GM23248 (cell line): ENCODE measurements at regions not wholly inside any gene's neighbourhood (a gene's known extent, or its start where the extent isn't known, plus 50 kb on each side); places are given as distances from the start of the nearest gene placed in this dataset.

ENCODE experiments used
- EZH2 ChIP-seq: fragments of 200-600 bp; sonication (generic); IDR thresholded peaks from 2 replicates; pipeline ENCODE4 v1.6.1; 2018; ENCODE audit warnings: antibody characterized with exemption, mild to moderate bottlenecking; ENCODE audit not compliant: insufficient read depth, poor library complexity, severe bottlenecking
- EZH2phosphoT487 ChIP-seq: fragments of 200-600 bp; sonication (generic); IDR thresholded peaks from 2 replicates; pipeline ENCODE4 v1.6.1; 2018; ENCODE audit warnings: antibody characterized with exemption, moderate library complexity, mild to moderate bottlenecking, low read depth; ENCODE audit not compliant: insufficient read depth

DNA sequence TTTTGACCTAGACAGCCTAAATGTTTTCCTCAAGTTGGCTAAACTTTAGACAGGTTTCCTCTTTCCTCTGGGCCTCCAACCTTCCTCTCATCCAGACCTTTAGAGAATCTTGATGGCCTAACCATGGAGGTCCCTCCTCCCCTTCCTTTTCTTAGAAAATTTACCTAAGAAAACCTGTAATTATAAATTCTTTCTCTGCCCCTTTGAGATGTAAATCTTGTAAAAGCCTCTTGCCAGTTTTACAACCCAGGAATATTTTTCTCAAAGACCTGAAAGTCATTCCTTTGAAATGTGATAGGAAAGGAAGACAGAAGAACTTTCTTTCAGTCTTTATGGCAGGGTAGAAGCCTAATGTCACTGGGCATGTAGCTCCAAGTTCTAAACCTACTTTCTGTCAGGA is 1752.6 kb upstream of the C9orf72 start:
- TF ChIP-seq EZH2 (no peak), EZH2phosphoT487 (no peak)
